B cell (primary cell): ENCODE measurements at regions not wholly inside any gene's neighbourhood (a gene's known extent, or its start where the extent isn't known, plus 50 kb on each side); places are given as distances from the start of the nearest gene placed in this dataset.

Source experiments
- ATAC-seq: fragments of 200-7000 bp; cut with Tn5 transposase; one replicate; pipeline ENCODE4 v1.10.0; 2021; ENCODE audit warnings: low read depth, mild to moderate bottlenecking, moderate number of reproducible peaks, moderate library complexity
- CTCF ChIA-PET: fragments of 350-600 bp; sonication (Branson Sonifier 250); formaldehyde crosslinking; loops from one replicate; lab custom pipeline; 2021; ENCODE audit warnings: antibody characterized with exemption, inconsistent platforms; lab: Charles Lee
- POLR2A ChIA-PET: fragments of 350-600 bp; sonication (Branson Sonifier 250); formaldehyde crosslinking; loops from one replicate; lab custom pipeline; 2021; ENCODE audit warnings: antibody characterized with exemption; lab: Charles Lee
- DNase-seq: peaks from one replicate; pipeline ENCODE4 v3.0.0; 2013
- H2AFZ ChIP-seq: 2 replicates; pipeline ENCODE4 v1.6.1; 2012; ENCODE audit warnings: mild to moderate bottlenecking, low read depth, low read length; ENCODE audit not compliant: insufficient read depth, poor library complexity, severe bottlenecking
- H3K27ac ChIP-seq, 2 donors: 1 replicate in 1 of 2; 2 replicates in 1 of 2; pipeline ENCODE4 v1.5.1; 2012 to 2013; ENCODE audit warnings: low read length in 2 of 2, mild to moderate bottlenecking in 2 of 2, moderate library complexity in 1 of 2
- H3K27me3 ChIP-seq, 4 experiments: fragments of 200-600 bp in 1 of 4; sonication (generic) in 1 of 4; replicated peaks in 1 of 4; 1 replicate in 2 of 4; 2 replicates in 2 of 4; pipeline versions ENCODE4 v1.6.1 to v1.7.0; 2013 to 2016; ENCODE audit warnings: low read length in 3 of 4, mild to moderate bottlenecking in 2 of 4, mixed read lengths in 1 of 4, moderate library complexity in 1 of 4; ENCODE audit not compliant: insufficient read depth in 4 of 4, control insufficient read depth in 3 of 4; ENCODE audit errors: control extremely low read depth in 1 of 4
- H3K36me3 ChIP-seq, 2 experiments: replicated peaks in 1 of 2; 1 replicate in 1 of 2; 2 replicates in 1 of 2; pipeline versions ENCODE4 v1.6.1 to v1.7.1; 2013; ENCODE audit warnings: low read length in 1 of 2; ENCODE audit not compliant: insufficient read depth in 2 of 2, control insufficient read depth in 1 of 2; ENCODE audit errors: control extremely low read depth in 1 of 2, extremely low read depth in 1 of 2
- H3K4me1 ChIP-seq, 2 donors: fragments of 200-600 bp in 1 of 2; sonication (generic) in 1 of 2; 1 replicate in 1 of 2; 2 replicates in 1 of 2; pipeline versions ENCODE4 v1.5.1 to v1.6.1; 2013 to 2017; ENCODE audit warnings: low read length in 2 of 2; ENCODE audit not compliant: control insufficient read depth in 2 of 2, insufficient read depth in 2 of 2
- H3K4me2 ChIP-seq: replicated peaks from 2 replicates; pipeline ENCODE3; 2012; ENCODE audit warnings: mild to moderate bottlenecking, low read depth, low read length; ENCODE audit not compliant: poor library complexity, severe bottlenecking
- H3K4me3 ChIP-seq, 5 experiments: fragments of 200-600 bp in 1 of 5; sonication (generic) in 1 of 5; 1 replicate in 3 of 5; 2 replicates in 2 of 5; pipeline versions ENCODE4 v1.5.1 to v1.7.0; 2011 to 2016; ENCODE audit warnings: low read length in 4 of 5, mild to moderate bottlenecking in 4 of 5, low read depth in 2 of 5, control low read depth in 1 of 5, moderate library complexity in 1 of 5; ENCODE audit not compliant: insufficient read depth in 1 of 5; ENCODE audit errors: control extremely low read depth in 1 of 5, extremely low read depth in 1 of 5
- H3K79me2 ChIP-seq: fragments of 200-600 bp; sonication (generic); one replicate; pipeline ENCODE4 v1.6.0; 2016; ENCODE audit warnings: low read length; ENCODE audit not compliant: control insufficient read depth, insufficient read depth
- H3K9ac ChIP-seq: fragments of 200-600 bp; sonication (generic); 2 replicates; pipeline ENCODE4 v1.6.1; 2017; ENCODE audit warnings: mild to moderate bottlenecking, low read length, moderate library complexity
- H3K9me3 ChIP-seq, 3 donors: one replicate each; pipeline versions ENCODE4 v1.6.1 to v1.7.1; 2013; ENCODE audit warnings: low read length in 2 of 3; ENCODE audit not compliant: control insufficient read depth in 2 of 3, insufficient read depth in 1 of 3; ENCODE audit errors: control extremely low read depth in 1 of 3
- H4K20me1 ChIP-seq: 2 replicates; pipeline ENCODE4 v1.6.0; 2012; ENCODE audit warnings: mild to moderate bottlenecking, low read length; ENCODE audit not compliant: insufficient read depth, control insufficient read depth, poor library complexity, severe bottlenecking
- H3K27ac Mint-ChIP-seq: one replicate; pipeline ENCODE4 v1.8.0; 2021; ENCODE audit warnings: mixed read lengths
- H3K27me3 Mint-ChIP-seq: one replicate; pipeline ENCODE4 v1.8.0; 2021; ENCODE audit warnings: mixed read lengths
- H3K4me1 Mint-ChIP-seq: one replicate; pipeline ENCODE4 v1.8.0; 2021; ENCODE audit warnings: mixed read lengths
- H3K4me3 Mint-ChIP-seq: one replicate; pipeline ENCODE4 v1.8.0; 2021; ENCODE audit warnings: mixed read lengths
- H3K9me3 Mint-ChIP-seq: one replicate; pipeline ENCODE4 v1.8.0; 2022; ENCODE audit warnings: mixed read lengths; ENCODE audit not compliant: insufficient read depth
- EZH2 ChIP-seq: IDR thresholded peaks from 2 replicates; pipeline ENCODE4 v1.6.1; 2012; ENCODE audit warnings: borderline replicate concordance, low read depth, mild to moderate bottlenecking, moderate library complexity, low read length; ENCODE audit not compliant: insufficient read depth, poor library complexity, severe bottlenecking
- WGBS: methylation state at CpG from one replicate; pipeline ENCODE4 v1.1.5; 2013; ENCODE audit warnings: missing lambda C conversion rate; ENCODE audit not compliant: insufficient coverage; 5-methylcytosine and 5-hydroxymethylcytosine counted together
- intact Hi-C: fragments of 100-400 bp; cut with micrococcal nuclease; formaldehyde crosslinking; loops from one replicate; pipeline ENCODE4 v1.10.0; 2022
- TF ChIP-seq, protein P1 (sequence below): fragments of 200-600 bp; IDR thresholded peaks from one replicate; pipeline ENCODE4 v1.8.0; 2022; ENCODE audit warnings: antibody characterized with exemption, mild to moderate bottlenecking

DNA sequence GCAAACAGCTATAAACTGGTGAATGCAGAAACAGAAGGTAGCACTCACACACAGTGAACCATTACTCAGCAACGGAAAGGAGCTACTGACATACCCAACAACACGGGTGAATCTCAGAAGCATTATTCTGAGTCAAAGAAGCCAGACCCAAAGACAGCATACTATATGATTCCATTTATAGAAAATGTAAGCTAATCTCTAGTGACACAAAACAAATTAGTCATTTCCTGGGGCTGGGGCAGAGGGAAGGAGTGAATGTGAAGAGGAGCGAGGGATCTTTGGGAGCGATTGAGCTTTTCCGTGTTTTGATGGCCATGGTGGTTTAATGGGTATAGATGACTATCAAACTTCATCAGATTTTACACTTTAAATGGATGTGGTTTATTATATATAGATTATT, 614.6 kb downstream of the DHX35 start:
- Histone ChIP-seq H3K9me3 (peaks cover 0 to 8% (median 0%) of the 10 kb centered on the region in 3 donors), H2AFZ (no peak overlapping the region), H3K4me3 (no peak overlapping the region), H3K4me1 (no peaks in the 10 kb centered on the region), H3K4me2 (no peak overlapping the region), H3K27me3 (no peaks in the 10 kb centered on the region), H4K20me1 (no peaks in the 10 kb centered on the region), H3K36me3 (no peaks in the 10 kb centered on the region), H3K27ac (no peak overlapping the region), H3K79me2 (no peaks in the 10 kb centered on the region), H3K9ac (no peak overlapping the region)
- no CpG with 5 or more reads among the region's 5 CpGs for WGBS
- DNase-seq, result no peak
- Mint-ChIP-seq H3K4me1 (no peaks in the 10 kb centered on the region), H3K27ac (no peak overlapping the region), H3K4me3 (no peak overlapping the region), H3K9me3 (no peaks in the 10 kb centered on the region), H3K27me3 (peaks cover 3% of the 10 kb centered on the region)
- ChIA-PET CTCF (no interaction called here), POLR2A (no interaction called here)
- TF ChIP-seq EZH2, result no peak
- TF ChIP-seq, protein P1, sequence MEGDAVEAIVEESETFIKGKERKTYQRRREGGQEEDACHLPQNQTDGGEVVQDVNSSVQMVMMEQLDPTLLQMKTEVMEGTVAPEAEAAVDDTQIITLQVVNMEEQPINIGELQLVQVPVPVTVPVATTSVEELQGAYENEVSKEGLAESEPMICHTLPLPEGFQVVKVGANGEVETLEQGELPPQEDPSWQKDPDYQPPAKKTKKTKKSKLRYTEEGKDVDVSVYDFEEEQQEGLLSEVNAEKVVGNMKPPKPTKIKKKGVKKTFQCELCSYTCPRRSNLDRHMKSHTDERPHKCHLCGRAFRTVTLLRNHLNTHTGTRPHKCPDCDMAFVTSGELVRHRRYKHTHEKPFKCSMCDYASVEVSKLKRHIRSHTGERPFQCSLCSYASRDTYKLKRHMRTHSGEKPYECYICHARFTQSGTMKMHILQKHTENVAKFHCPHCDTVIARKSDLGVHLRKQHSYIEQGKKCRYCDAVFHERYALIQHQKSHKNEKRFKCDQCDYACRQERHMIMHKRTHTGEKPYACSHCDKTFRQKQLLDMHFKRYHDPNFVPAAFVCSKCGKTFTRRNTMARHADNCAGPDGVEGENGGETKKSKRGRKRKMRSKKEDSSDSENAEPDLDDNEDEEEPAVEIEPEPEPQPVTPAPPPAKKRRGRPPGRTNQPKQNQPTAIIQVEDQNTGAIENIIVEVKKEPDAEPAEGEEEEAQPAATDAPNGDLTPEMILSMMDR, result no peak
- no peak for ATAC-seq
- intact Hi-C loops, result no loop called here

DNA sequence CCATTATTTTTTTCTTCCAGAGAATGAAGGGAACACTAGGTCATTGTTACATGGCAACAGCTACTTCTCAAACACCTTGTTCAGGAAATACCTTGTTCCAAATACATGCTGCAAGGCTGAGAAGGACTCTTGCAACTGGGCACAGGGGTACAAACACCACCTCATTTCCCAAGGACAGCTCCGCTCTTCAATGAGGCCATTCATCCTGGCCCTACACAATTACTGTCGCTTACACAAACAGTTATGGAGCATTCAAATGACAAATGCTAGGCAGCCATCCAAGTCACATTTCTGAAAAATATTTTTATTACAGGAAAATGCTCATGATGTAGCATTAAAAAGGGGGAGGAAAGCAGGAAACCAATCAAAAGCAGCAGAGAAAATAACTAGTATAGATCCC, 611.9 kb downstream of the DHX35 start:
- TF ChIP-seq, protein P1, result no peak
- TF ChIP-seq EZH2, result no peak
- peaks cover 3% of the 10 kb centered on the region for H3K27me3 Mint-ChIP-seq
- ATAC-seq (no peak), DNase-seq (no peak)
- H3K4me3 Mint-ChIP-seq, result no peak overlapping the region
- WGBS, result 100% methylated on average over 1 of the region's 2 CpGs
- H3K4me1 Mint-ChIP-seq, result no peaks in the 10 kb centered on the region
- no peak overlapping the region for H3K9ac ChIP-seq
- ChIA-PET POLR2A (no interaction called here), CTCF (no interaction called here)
- H3K27ac Mint-ChIP-seq, result no peak overlapping the region
- H3K4me1 ChIP-seq, result no peaks in the 10 kb centered on the region
- H3K9me3 Mint-ChIP-seq, result no peaks in the 10 kb centered on the region
- H3K79me2 ChIP-seq, result no peaks in the 10 kb centered on the region
- H3K27me3 ChIP-seq, result no peaks in the 10 kb centered on the region
- H4K20me1 ChIP-seq, result no peaks in the 10 kb centered on the region
- H3K4me2 ChIP-seq, result no peak overlapping the region
- H3K9me3 ChIP-seq, result peaks cover 0 to 8% (median 0%) of the 10 kb centered on the region in 3 donors
- H3K4me3 ChIP-seq, result no peak overlapping the region
- no peak overlapping the region for H2AFZ ChIP-seq
- intact Hi-C loops, result no loop called here
- no peaks in the 10 kb centered on the region for H3K36me3 ChIP-seq
- no peak overlapping the region for H3K27ac ChIP-seq
